Brain microvascular endothelial cell (primary cell): ENCODE measurements at regions not wholly inside any gene's neighbourhood (a gene's known extent, or its start where the extent isn't known, plus 50 kb on each side); places are given as distances from the start of the nearest gene placed in this dataset.

Experiments
- DNase-seq: peaks from one replicate; pipeline ENCODE4 v3.0.0-alpha.2; 2020
- H3K27ac ChIP-seq: fragments of 250-450 bp; sonication (Bioruptor Pico); 2 replicates; pipeline ENCODE4 v1.5.1; 2020; ENCODE audit warnings: mild to moderate bottlenecking, moderate library complexity
- H3K27me3 ChIP-seq: fragments of 250-450 bp; sonication (Bioruptor Pico); replicated peaks from 2 replicates; pipeline ENCODE4 v1.5.1; 2020; ENCODE audit warnings: mild to moderate bottlenecking
- H3K36me3 ChIP-seq: fragments of 250-450 bp; sonication (Bioruptor Pico); replicated peaks from 2 replicates; pipeline ENCODE4 v1.5.1; 2020; ENCODE audit warnings: mild to moderate bottlenecking
- H3K4me3 ChIP-seq: 2 replicates; pipeline ENCODE4 v1.5.1; 2011; ENCODE audit warnings: low read depth, mild to moderate bottlenecking, control low read depth, low read length, moderate library complexity
- CTCF ChIP-seq: IDR thresholded peaks from 2 replicates; pipeline ENCODE4 v1.5.1; 2011; ENCODE audit warnings: low read depth, mild to moderate bottlenecking, moderate library complexity, low read length, control low read depth, inconsistent platforms; ENCODE audit errors: missing control alignments
- in situ Hi-C: cut with HindIII; loops from 2 replicates; pipeline ENCODE4 v1.10.0; 2017; ENCODE audit warnings: low sequenced_read_pairs, low pct_ligation_motif_present

DNA sequence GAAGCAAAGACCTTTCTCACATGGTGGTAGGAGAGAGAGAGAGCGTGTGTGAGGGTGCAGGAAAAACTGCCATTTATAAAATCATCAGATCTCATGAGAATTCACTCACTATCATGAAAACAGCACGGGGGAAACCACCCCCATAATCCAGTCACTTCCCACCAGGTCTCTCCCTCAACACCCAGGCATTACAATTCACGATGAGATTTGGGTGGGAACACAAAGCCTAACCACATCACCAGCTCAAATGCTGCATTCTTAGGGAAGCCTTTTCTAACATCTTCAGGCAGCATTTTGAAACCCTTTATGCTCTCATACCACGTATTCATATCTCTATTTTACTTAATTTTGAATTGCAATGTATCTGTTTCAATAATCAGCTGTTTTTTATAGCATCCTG is 165.9 kb downstream of the TMTC3 start:
- Histone ChIP-seq H3K27me3 (no peaks in the 10 kb centered on the region), H3K36me3 (no peaks in the 10 kb centered on the region), H3K27ac (peak overlapping the region; percentile 100), H3K4me3 (no peak overlapping the region)
- in situ Hi-C loops, result no loop called here
- TF ChIP-seq CTCF, result no peak
- peak; percentile 42 for DNase-seq

- no peak for TF ChIP-seq CTCF
- Histone ChIP-seq H3K27me3 (no peaks in the 10 kb centered on the region), H3K27ac (peak overlapping the region; percentile 100), H3K4me3 (no peak overlapping the region), H3K36me3 (no peaks in the 10 kb centered on the region)
- peak; percentile 74 for DNase-seq
- in situ Hi-C loops, result no loop called here
Observed at GRCh38 chr12:88308825-88309224, 166.7 kb downstream of the TMTC3 start.

DNA sequence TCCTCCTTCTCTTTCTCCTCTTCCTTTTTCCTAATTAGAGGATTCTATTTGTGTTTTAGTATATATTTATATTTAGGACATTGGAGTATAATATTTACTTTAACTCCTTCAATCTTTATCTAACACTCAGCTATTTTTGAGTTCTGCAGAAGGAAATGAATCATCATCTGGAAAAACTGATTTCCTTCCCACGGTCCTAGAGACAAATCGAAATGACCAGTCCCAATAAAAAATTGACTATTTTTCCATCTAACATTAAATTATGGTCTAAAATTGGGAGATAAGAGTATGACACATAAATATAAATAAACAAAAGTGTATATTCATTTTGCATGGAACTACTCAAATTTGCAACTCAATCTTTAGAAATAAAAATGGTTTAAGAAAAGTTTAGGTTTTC is 167.4 kb downstream of the TMTC3 start:
- peak; percentile 43 for DNase-seq
- in situ Hi-C loops, result no loop called here
- no peak overlapping the region for H3K4me3 ChIP-seq
- no peaks in the 10 kb centered on the region for H3K27me3 ChIP-seq
- no peak for TF ChIP-seq CTCF
- peak overlapping the region; percentile 100 for H3K27ac ChIP-seq
- H3K36me3 ChIP-seq, result no peaks in the 10 kb centered on the region

DNA sequence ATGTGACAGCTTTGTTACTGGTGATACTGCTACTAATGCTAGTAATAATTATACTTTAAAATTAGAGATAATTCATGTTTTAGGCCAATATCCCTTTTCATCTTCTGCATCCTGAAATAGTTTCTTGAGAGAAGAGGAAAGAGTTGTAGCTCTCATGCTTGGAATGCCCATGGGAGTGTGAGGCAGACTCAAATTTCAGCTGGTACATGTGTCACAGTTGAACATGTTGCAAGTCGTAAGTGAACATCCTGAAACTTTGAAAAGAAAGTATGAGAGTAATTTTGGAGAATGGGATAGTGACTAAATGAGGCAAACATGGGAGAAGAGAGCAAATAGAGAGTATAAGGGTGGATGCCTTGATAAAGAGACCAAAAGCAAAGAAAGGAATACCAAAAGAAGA is 168.0 kb downstream of the TMTC3 start:
- DNase-seq, result peak; percentile 81
- no peaks in the 10 kb centered on the region for H3K27me3 ChIP-seq
- H3K27ac ChIP-seq, result peak overlapping the region; percentile 100
- no peaks in the 10 kb centered on the region for H3K36me3 ChIP-seq
- no peak for TF ChIP-seq CTCF
- no peak overlapping the region for H3K4me3 ChIP-seq
- in situ Hi-C loops, result no loop called here

- Histone ChIP-seq H3K36me3 (no peaks in the 10 kb centered on the region), H3K27ac (peak overlapping the region; percentile 100), H3K4me3 (no peak overlapping the region), H3K27me3 (no peaks in the 10 kb centered on the region)
- TF ChIP-seq CTCF, result no peak
- no peak for DNase-seq
- in situ Hi-C loops, result no loop called here
Observed at GRCh38 chr12:88310666-88311065, 168.6 kb downstream of the TMTC3 start.

GRCh38 chr12:88313554-88313953 is 171.4 kb downstream of the TMTC3 start:
- no peak overlapping the region for H3K27ac ChIP-seq
- in situ Hi-C loops, result no loop called here
- no peak overlapping the region for H3K4me3 ChIP-seq
- no peak for TF ChIP-seq CTCF
- H3K36me3 ChIP-seq, result no peaks in the 10 kb centered on the region
- DNase-seq, result no peak
- no peaks in the 10 kb centered on the region for H3K27me3 ChIP-seq
